WI38 (cell line): ENCODE measurements at regions not wholly inside any gene's neighbourhood (a gene's known extent, or its start where the extent isn't known, plus 50 kb on each side); places are given as distances from the start of the nearest gene placed in this dataset.
"Not testable (repeated sequence)": the region's sequence is repeated elsewhere in the genome, so short reads cannot be mapped to it uniquely, and the experiment has no call there.

Experiments
- H3K4me3 ChIP-seq: 2 replicates; pipeline ENCODE4 v1.5.1; 2011; ENCODE audit warnings: low read depth, mild to moderate bottlenecking, control low read depth, low read length
- CTCF ChIP-seq: IDR thresholded peaks from 2 replicates; pipeline ENCODE4 v1.5.1; 2012; ENCODE audit warnings: low read depth, mild to moderate bottlenecking, control low read depth, low read length

GRCh38 chr1:194013561-194013960 lies 827.1 kb upstream of the B3GALT2 start:
- no peak overlapping the region for H3K4me3 ChIP-seq
- no peak for TF ChIP-seq CTCF

GRCh38 chr1:194004146-194004545 lies 817.7 kb upstream of the B3GALT2 start:
- no peak for TF ChIP-seq CTCF

GRCh38 chr1:194001726-194002350 lies 815.4 kb upstream of the B3GALT2 start:
- not testable (repeated sequence) for H3K4me3 ChIP-seq

More at GRCh38 chr1:194004146-194004545, 817.7 kb upstream of the B3GALT2 start:
- H3K4me3 ChIP-seq, result no peak overlapping the region

- H3K4me3 ChIP-seq, result no peak overlapping the region
- no peak for TF ChIP-seq CTCF
These were observed 802.5 kb upstream of the B3GALT2 start for GRCh38 chr1:193988885-193989284.

GRCh38 chr1:193979219-193979618 lies 792.8 kb upstream of the B3GALT2 start:
- TF ChIP-seq CTCF, result no peak
- no peak overlapping the region for H3K4me3 ChIP-seq

GRCh38 chr1:193974286-193974798 lies 787.9 kb upstream of the B3GALT2 start:
- no peak overlapping the region for H3K4me3 ChIP-seq
- no peak for TF ChIP-seq CTCF

GRCh38 chr1:193973428-193973827 lies 787.0 kb upstream of the B3GALT2 start:
- H3K4me3 ChIP-seq, result no peak overlapping the region
- no peak for TF ChIP-seq CTCF

GRCh38 chr1:193971595-193971994 lies 785.2 kb upstream of the B3GALT2 start:
- H3K4me3 ChIP-seq, result no peak overlapping the region
- TF ChIP-seq CTCF, result no peak
